ENCODE measurements at regions not wholly inside any gene's neighbourhood (a gene's known extent, or its start where the extent isn't known, plus 50 kb on each side); places are given as distances from the start of the nearest gene placed in this dataset.

DNA sequence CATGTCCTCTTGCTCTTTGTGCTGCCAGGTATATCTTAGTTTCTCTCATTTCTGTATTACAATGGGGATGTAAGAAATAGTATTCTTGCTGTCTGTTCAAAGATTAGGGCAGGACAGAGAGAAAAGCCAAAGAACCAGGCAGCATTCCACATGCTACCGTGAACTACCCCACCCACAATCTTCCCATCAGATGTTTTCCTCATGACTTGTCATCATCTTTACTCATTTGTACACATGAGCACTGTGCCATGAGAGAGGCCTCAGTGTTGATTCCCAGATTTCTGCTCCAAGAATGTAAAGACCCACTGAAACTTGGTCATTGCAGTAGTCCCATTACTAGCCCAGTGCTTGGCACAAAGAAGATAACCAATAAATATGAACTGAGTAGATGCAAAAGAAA lies 354.6 kb upstream of the RASGEF1B start:
- TF ChIP-seq, protein P1, sequence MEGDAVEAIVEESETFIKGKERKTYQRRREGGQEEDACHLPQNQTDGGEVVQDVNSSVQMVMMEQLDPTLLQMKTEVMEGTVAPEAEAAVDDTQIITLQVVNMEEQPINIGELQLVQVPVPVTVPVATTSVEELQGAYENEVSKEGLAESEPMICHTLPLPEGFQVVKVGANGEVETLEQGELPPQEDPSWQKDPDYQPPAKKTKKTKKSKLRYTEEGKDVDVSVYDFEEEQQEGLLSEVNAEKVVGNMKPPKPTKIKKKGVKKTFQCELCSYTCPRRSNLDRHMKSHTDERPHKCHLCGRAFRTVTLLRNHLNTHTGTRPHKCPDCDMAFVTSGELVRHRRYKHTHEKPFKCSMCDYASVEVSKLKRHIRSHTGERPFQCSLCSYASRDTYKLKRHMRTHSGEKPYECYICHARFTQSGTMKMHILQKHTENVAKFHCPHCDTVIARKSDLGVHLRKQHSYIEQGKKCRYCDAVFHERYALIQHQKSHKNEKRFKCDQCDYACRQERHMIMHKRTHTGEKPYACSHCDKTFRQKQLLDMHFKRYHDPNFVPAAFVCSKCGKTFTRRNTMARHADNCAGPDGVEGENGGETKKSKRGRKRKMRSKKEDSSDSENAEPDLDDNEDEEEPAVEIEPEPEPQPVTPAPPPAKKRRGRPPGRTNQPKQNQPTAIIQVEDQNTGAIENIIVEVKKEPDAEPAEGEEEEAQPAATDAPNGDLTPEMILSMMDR (IDR thresholded peaks at IDR 0.05), result no peak
- TF ChIP-seq ZFX (IDR thresholded peaks at IDR 0.05; ENCODE audit: borderline replicate concordance), result no peak

All from 22Rv1 (cell line).